K562 (cell line): ENCODE measurements at regions not wholly inside any gene's neighbourhood (a gene's known extent, or its start where the extent isn't known, plus 50 kb on each side); places are given as distances from the start of the nearest gene placed in this dataset.

Experiments used
- EZH2 ChIP-seq: IDR thresholded peaks from 2 replicates; pipeline ENCODE4 v1.6.1; 2012; ENCODE audit warnings: low read depth, mild to moderate bottlenecking, inconsistent platforms, low read length, borderline replicate concordance
- FOSL1 ChIP-seq: fragments of 200-800 bp; sonication (Bioruptor generic); conservative IDR thresholded peaks from 2 replicates; pipeline ENCODE4 v1.6.1; 2016; ENCODE audit warnings: missing genetic modification characterization, missing compliant biosample characterization
- GATA2 ChIP-seq: sonication (generic); formaldehyde crosslinking; IDR thresholded peaks from 2 replicates; pipeline ENCODE4 v1.4.0; 2020; ENCODE audit warnings: mild to moderate bottlenecking, missing genetic modification reagents
- HLTF ChIP-seq: fragments of 450-650 bp; IDR thresholded peaks from 2 replicates; pipeline ENCODE4 v1.6.1; 2016
- MEF2A ChIP-seq: IDR thresholded peaks from 2 replicates; pipeline ENCODE4 v1.6.1; 2011; ENCODE audit warnings: low read depth, mild to moderate bottlenecking, low read length, moderate library complexity; ENCODE audit not compliant: control insufficient read depth
- PHF21A ChIP-seq: fragments of 450-650 bp; IDR thresholded peaks from 2 replicates; pipeline ENCODE4 v1.6.1; 2017; ENCODE audit warnings: low read depth, borderline replicate concordance
- RCOR1 ChIP-seq, 2 experiments: IDR thresholded peaks; 2 replicates each; pipeline ENCODE4 v1.6.1; 2012; ENCODE audit warnings: low read depth in 2 of 2, low read length in 2 of 2, borderline replicate concordance in 1 of 2, improper control_type of control experiment in 1 of 2
- SP1 ChIP-seq: sonication (generic); formaldehyde crosslinking; IDR thresholded peaks from 2 replicates; pipeline ENCODE4 v1.8.1; 2022; ENCODE audit warnings: mild to moderate bottlenecking, missing genetic modification reagents
- TAF7 ChIP-seq: fragments of 450-650 bp; IDR thresholded peaks from 2 replicates; pipeline ENCODE4 v1.6.1; 2016; ENCODE audit warnings: missing genetic modification characterization, missing compliant biosample characterization
- TBL1XR1 ChIP-seq, 2 experiments: IDR thresholded peaks; 2 replicates each; pipeline ENCODE4 v1.6.1; 2012; ENCODE audit warnings: improper control_type of control experiment in 2 of 2, low read length in 2 of 2, mild to moderate bottlenecking in 1 of 2
- TF ChIP-seq, protein P1 (sequence below), 3 experiments: IDR thresholded peaks in 2 of 3; conservative IDR thresholded peaks in 1 of 3; 2 replicates each; pipeline ENCODE4 v1.5.1; 2011 to 2012; ENCODE audit warnings: low read length in 3 of 3, mild to moderate bottlenecking in 3 of 3, control low read depth in 2 of 3, improper control_type of control experiment in 1 of 3, inconsistent platforms in 1 of 3, low read depth in 1 of 3, mixed read lengths in 1 of 3, moderate library complexity in 1 of 3; ENCODE audit not compliant: insufficient read depth in 2 of 3
- TF ChIP-seq, protein P2 (sequence below), 2 experiments: fragments of 450-650 bp; formaldehyde crosslinking in 1 of 2; IDR thresholded peaks; 2 replicates each; pipeline versions ENCODE4 v1.4.0 to v1.6.1; 2014 to 2020; ENCODE audit warnings: mild to moderate bottlenecking in 2 of 2, borderline replicate concordance in 1 of 2, low read depth in 1 of 2
- TF ChIP-seq, protein P3 (sequence below): sonication (generic); formaldehyde crosslinking; IDR thresholded peaks from 2 replicates; pipeline ENCODE4 v1.4.0; 2020; ENCODE audit warnings: mild to moderate bottlenecking, missing genetic modification reagents
- TF ChIP-seq, protein P4 (sequence below): sonication (generic); formaldehyde crosslinking; IDR thresholded peaks from 2 replicates; pipeline ENCODE4 v1.9.0; 2022; ENCODE audit warnings: mild to moderate bottlenecking, missing genetic modification reagents

DNA sequence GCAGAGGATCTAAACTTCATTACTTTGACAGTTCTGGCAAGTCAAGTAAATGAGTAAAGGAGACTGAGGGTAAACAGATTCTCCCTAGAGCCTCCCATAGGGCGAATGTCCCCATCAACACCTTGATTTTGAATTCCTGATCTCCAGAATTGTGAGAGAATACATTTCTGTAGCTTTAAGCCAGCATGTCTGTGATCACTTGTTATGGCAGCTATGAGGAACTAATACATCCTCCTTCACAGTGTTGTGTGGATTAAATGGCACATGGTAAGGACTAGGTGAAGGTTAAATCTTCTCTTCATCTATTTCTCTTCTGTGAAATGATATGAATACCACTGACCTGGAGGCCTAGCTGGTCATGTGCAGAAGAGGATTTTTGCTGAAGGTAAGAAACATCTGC, 137.3 kb downstream of the CPEB2 start:
- no peak for TF ChIP-seq HLTF
- TF ChIP-seq, protein P1, sequence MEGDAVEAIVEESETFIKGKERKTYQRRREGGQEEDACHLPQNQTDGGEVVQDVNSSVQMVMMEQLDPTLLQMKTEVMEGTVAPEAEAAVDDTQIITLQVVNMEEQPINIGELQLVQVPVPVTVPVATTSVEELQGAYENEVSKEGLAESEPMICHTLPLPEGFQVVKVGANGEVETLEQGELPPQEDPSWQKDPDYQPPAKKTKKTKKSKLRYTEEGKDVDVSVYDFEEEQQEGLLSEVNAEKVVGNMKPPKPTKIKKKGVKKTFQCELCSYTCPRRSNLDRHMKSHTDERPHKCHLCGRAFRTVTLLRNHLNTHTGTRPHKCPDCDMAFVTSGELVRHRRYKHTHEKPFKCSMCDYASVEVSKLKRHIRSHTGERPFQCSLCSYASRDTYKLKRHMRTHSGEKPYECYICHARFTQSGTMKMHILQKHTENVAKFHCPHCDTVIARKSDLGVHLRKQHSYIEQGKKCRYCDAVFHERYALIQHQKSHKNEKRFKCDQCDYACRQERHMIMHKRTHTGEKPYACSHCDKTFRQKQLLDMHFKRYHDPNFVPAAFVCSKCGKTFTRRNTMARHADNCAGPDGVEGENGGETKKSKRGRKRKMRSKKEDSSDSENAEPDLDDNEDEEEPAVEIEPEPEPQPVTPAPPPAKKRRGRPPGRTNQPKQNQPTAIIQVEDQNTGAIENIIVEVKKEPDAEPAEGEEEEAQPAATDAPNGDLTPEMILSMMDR (IDR thresholded peaks at IDR 0.05 in 2 of 3, conservative IDR thresholded peaks at IDR 0.05 in 1 of 3; ENCODE audit: insufficient read depth in 2 of 3, low read depth in 1 of 3, low read length in 3 of 3): no peak
- TF ChIP-seq SP1: no peak
- TF ChIP-seq PHF21A: no peak
- TF ChIP-seq, protein P2, sequence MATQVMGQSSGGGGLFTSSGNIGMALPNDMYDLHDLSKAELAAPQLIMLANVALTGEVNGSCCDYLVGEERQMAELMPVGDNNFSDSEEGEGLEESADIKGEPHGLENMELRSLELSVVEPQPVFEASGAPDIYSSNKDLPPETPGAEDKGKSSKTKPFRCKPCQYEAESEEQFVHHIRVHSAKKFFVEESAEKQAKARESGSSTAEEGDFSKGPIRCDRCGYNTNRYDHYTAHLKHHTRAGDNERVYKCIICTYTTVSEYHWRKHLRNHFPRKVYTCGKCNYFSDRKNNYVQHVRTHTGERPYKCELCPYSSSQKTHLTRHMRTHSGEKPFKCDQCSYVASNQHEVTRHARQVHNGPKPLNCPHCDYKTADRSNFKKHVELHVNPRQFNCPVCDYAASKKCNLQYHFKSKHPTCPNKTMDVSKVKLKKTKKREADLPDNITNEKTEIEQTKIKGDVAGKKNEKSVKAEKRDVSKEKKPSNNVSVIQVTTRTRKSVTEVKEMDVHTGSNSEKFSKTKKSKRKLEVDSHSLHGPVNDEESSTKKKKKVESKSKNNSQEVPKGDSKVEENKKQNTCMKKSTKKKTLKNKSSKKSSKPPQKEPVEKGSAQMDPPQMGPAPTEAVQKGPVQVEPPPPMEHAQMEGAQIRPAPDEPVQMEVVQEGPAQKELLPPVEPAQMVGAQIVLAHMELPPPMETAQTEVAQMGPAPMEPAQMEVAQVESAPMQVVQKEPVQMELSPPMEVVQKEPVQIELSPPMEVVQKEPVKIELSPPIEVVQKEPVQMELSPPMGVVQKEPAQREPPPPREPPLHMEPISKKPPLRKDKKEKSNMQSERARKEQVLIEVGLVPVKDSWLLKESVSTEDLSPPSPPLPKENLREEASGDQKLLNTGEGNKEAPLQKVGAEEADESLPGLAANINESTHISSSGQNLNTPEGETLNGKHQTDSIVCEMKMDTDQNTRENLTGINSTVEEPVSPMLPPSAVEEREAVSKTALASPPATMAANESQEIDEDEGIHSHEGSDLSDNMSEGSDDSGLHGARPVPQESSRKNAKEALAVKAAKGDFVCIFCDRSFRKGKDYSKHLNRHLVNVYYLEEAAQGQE (IDR thresholded peaks at IDR 0.05; ENCODE audit: borderline replicate concordance): no peak
- TF ChIP-seq, protein P2 (CRISPR knock-in tag; IDR thresholded peaks at IDR 0.05; ENCODE audit: low read depth): no peak
- no peak for TF ChIP-seq TAF7 (tag)
- TF ChIP-seq GATA2: no peak
- TF ChIP-seq, protein P3, sequence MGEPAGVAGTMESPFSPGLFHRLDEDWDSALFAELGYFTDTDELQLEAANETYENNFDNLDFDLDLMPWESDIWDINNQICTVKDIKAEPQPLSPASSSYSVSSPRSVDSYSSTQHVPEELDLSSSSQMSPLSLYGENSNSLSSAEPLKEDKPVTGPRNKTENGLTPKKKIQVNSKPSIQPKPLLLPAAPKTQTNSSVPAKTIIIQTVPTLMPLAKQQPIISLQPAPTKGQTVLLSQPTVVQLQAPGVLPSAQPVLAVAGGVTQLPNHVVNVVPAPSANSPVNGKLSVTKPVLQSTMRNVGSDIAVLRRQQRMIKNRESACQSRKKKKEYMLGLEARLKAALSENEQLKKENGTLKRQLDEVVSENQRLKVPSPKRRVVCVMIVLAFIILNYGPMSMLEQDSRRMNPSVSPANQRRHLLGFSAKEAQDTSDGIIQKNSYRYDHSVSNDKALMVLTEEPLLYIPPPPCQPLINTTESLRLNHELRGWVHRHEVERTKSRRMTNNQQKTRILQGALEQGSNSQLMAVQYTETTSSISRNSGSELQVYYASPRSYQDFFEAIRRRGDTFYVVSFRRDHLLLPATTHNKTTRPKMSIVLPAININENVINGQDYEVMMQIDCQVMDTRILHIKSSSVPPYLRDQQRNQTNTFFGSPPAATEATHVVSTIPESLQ (CRISPR knock-in tag): no peak
- TF ChIP-seq RCOR1 (IDR thresholded peaks at IDR 0.05; ENCODE audit: borderline replicate concordance in 1 of 2, low read depth in 2 of 2, low read length in 2 of 2): no peak
- no peak for TF ChIP-seq MEF2A
- TF ChIP-seq FOSL1 (tag): no peak
- TF ChIP-seq, protein P4, sequence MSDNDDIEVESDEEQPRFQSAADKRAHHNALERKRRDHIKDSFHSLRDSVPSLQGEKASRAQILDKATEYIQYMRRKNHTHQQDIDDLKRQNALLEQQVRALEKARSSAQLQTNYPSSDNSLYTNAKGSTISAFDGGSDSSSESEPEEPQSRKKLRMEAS (CRISPR knock-in tag): no peak
- no peak for TF ChIP-seq TBL1XR1 (IDR thresholded peaks at IDR 0.05; ENCODE audit: low read length in 2 of 2)
- TF ChIP-seq EZH2: no peak
